Psoas muscle (tissue), 7 donors: ENCODE measurements at regions not wholly inside any gene's neighbourhood (a gene's known extent, or its start where the extent isn't known, plus 50 kb on each side); places are given as distances from the start of the nearest gene placed in this dataset.
"Not testable (repeated sequence)": the region's sequence is repeated elsewhere in the genome, so short reads cannot be mapped to it uniquely, and the experiment has no call there.

Experiments
- ATAC-seq, 4 donors: fragments of 200-7000 bp; cut with Tn5 transposase; one replicate each; pipeline ENCODE4 v1.9.1; 2020; ENCODE audit warnings: moderate library complexity in 3 of 4, mild to moderate bottlenecking in 2 of 4
- DNase-seq, 2 donors: peaks; one replicate each; pipeline ENCODE4 v3.0.0-alpha.2; 2020
- H3K27ac ChIP-seq: fragments of 200-600 bp; one replicate; pipeline ENCODE4 v1.8.0; 2022
- H3K27me3 ChIP-seq, 3 donors: fragments of 200-600 bp in 1 of 3; one replicate each; pipeline versions ENCODE4 v1.6.1 to v1.8.0; 2013 to 2022; ENCODE audit warnings: low read length in 2 of 3, mild to moderate bottlenecking in 2 of 3, moderate library complexity in 1 of 3; ENCODE audit not compliant: insufficient read depth in 3 of 3
- H3K36me3 ChIP-seq, 2 donors: fragments of 200-600 bp in 1 of 2; one replicate each; pipeline versions ENCODE4 v1.6.1 to v1.8.0; 2013 to 2022; ENCODE audit warnings: low read depth in 1 of 2, mild to moderate bottlenecking in 1 of 2, moderate library complexity in 1 of 2; ENCODE audit not compliant: insufficient read depth in 1 of 2
- H3K4me1 ChIP-seq: fragments of 200-600 bp; one replicate; pipeline ENCODE4 v1.8.0; 2022
- H3K4me3 ChIP-seq: fragments of 200-600 bp; one replicate; pipeline ENCODE4 v1.8.0; 2022; ENCODE audit warnings: mild to moderate bottlenecking
- H3K9me3 ChIP-seq: fragments of 200-600 bp; one replicate; pipeline ENCODE4 v1.8.0; 2022
- WGBS, 3 donors: extraction: QIAGEN DNeasy Blood & Tissue Kit; methylation state at CpG; one replicate each; pipeline versions ENCODE4 v1.1.6 to v1.1.7; 2013; 5-methylcytosine and 5-hydroxymethylcytosine counted together
- intact Hi-C, 2 donors: fragments of 100-400 bp; cut with DNase I; formaldehyde crosslinking; loops; one replicate each; pipeline versions ENCODE4 v1.11.0 to v1.14.2; 2022
- donor health status: healthy with polysubstance abuse.
- donor health status: DM: no; HTN: no; CAD: no; lungs with moderate emphysema.
- donor health status: Bipolar disorder and iron deficiency.
- donor health status: healthy.
- donor health status: DM: yes; HTN: yes; CAD: no.
- donor health status: DM: no; HTN: no; CAD: no.
- donor health status: DM: yes; HTN: yes; CAD: no.

DNA sequence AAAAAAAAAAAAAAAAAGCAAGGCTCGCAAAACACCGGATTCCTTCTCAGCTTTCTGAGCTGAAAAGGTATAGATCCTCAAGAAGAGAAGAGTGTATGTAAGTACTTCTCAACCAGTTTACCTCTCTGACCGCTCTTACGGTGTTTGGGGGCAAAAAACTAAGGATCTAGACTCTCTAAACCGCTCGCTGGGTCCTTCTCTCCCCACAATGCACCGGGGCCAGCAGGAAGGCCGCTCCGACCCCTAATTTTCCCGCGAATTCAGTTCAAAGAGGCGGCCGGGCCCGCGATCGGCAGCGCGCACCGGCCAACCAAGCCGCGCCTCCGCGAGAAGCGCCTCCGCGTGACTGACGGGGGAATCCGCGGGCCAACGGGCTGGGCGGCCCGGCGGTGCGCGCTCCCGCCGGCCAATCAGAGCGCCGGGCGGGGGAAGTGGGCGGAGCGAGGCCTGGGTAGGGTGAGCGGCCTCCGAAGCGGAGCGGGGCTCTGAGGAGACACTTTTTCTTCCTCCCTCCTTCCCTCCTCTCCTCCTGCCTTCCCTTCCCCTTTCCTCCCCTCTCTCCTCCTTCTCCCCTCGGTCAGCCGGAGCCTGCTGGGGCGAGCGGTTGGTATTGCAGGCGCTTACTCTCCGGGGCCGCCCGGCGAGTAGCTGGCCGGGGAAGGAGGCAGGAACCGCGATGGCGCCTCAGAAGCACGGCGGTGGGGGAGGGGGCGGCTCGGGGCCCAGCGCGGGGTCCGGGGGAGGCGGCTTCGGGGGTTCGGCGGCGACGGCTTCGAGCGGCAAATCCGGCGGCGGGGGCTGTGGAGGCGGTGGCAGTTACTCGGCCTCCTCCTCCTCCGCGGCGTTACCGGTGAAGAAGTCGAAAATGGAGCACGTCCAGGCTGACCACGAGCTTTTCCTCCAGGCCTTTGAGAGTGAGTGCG is 93.0 kb downstream of the CRLF3 start:
- H3K4me1 ChIP-seq, H3K9me3 ChIP-seq, H3K27me3 ChIP-seq, intact Hi-C loops, H3K36me3 ChIP-seq: not testable (repeated sequence)
- DNase-seq (peak; percentile 87 to 92), ATAC-seq (peak; percentile 100)
- peak overlapping the region; percentile 88 for H3K27ac ChIP-seq
- 0 to 2% (median 0%) methylated on average over 55 to 87 of the region's 87 CpGs for WGBS, 3 donors
- peak overlapping the region; percentile 89 for H3K4me3 ChIP-seq

GRCh38 chr17:30730837-30731209 is 93.7 kb downstream of the CRLF3 start:
- H3K4me1 ChIP-seq, intact Hi-C loops, H3K9me3 ChIP-seq, ATAC-seq, H3K27me3 ChIP-seq, H3K36me3 ChIP-seq, DNase-seq: not testable (repeated sequence)
- 27 to 33% (median 32%) methylated on average over 17 of the region's 17 CpGs for WGBS, 3 donors
- H3K4me3 ChIP-seq = peak overlapping the region; percentile 89
- H3K27ac ChIP-seq = peak overlapping the region; percentile 88

DNA sequence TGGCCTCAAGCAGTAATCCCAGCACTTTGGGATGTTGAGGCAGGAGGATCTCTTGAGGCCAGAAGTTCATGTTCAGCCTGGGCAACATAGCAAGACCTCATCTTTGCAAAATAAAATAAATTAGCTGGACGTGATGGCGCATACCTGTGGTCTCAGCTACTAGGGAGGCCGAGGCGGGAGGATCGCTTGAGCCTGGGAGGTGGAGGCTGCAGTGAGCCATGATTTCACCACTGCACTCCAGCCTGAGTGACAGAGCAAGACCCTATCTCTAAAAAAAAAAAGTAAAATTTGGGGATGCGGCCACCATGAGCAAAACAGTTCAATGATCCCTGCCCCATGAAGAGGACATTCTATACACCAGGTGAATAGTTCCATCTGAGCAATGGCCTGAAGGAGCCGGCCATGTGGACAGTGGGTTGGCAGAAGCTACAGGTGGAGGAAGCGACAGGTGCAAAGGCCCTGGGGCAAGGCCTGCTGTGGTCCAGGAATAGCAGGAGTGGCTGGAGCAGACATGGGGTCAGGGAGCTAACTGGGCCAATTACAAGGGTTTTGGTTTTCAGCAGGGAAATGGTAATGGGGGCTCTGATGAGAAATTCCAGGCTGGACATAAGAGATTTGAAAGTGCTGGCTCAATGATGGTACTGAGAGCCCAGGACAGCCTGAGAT is 94.2 kb downstream of the CRLF3 start:
- H3K27me3 ChIP-seq, H3K4me1 ChIP-seq, H3K4me3 ChIP-seq, H3K36me3 ChIP-seq, DNase-seq, H3K27ac ChIP-seq, H3K9me3 ChIP-seq, intact Hi-C loops, ATAC-seq: not testable (repeated sequence)
- 96 to 97% (median 97%) methylated on average over 8 of the region's 8 CpGs for WGBS, 3 donors

- intact Hi-C loops = not testable (repeated sequence)
Measured at GRCh38 chr17:30729471-30730170, 94.9 kb downstream of the CRLF3 start.

DNA sequence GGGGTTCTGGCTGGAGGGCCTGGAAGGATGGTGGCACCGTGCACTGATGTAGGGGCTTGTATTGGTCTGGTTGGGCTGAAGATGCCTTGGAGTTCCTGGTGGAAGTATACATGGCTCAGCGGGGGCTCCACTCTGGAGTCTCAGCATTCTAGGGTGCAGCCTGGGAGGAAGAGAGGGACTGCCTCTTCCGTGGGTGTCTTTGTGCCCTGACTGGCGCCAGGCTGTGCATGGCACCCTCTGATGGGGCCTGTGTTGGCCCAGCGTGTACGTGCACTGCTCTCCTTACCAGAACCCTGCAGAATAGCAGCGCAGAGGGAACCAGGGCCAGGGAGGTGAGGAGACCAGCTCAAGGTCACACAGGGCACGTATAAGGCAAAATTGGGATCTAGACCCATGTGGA is 97.0 kb downstream of the CRLF3 start:
- 83 to 91% (median 86%) methylated on average over 5 to 8 of the region's 8 CpGs for WGBS, 3 donors
- H3K27ac ChIP-seq, intact Hi-C loops, ATAC-seq, H3K27me3 ChIP-seq, H3K9me3 ChIP-seq, H3K4me3 ChIP-seq, H3K36me3 ChIP-seq, H3K4me1 ChIP-seq: not testable (repeated sequence)
- DNase-seq = peak in 1 of 2 donors; percentile 2

More at GRCh38 chr17:30729471-30730170, 94.9 kb downstream of the CRLF3 start:
- ATAC-seq, H3K27ac ChIP-seq, H3K27me3 ChIP-seq, H3K4me1 ChIP-seq, H3K9me3 ChIP-seq, H3K4me3 ChIP-seq, H3K36me3 ChIP-seq: not testable (repeated sequence)
- DNase-seq = peak in 1 of 2 donors; percentile 5
- WGBS, 3 donors = 89 to 93% (median 91%) methylated on average over 14 of the region's 14 CpGs

- H3K9me3 ChIP-seq, H3K27ac ChIP-seq, ATAC-seq, intact Hi-C loops, DNase-seq, H3K4me1 ChIP-seq, H3K27me3 ChIP-seq, H3K36me3 ChIP-seq, H3K4me3 ChIP-seq: not testable (repeated sequence)
- WGBS, 3 donors = 90 to 98% (median 90%) methylated on average over 9 to 12 of the region's 12 CpGs
Measured at GRCh38 chr17:30726734-30727133, 97.8 kb downstream of the CRLF3 start.

- H3K27ac ChIP-seq, intact Hi-C loops, DNase-seq, H3K9me3 ChIP-seq, H3K27me3 ChIP-seq, H3K4me3 ChIP-seq, H3K4me1 ChIP-seq, ATAC-seq, H3K36me3 ChIP-seq: not testable (repeated sequence)
- 95 to 100% (median 96%) methylated on average over 9 of the region's 9 CpGs for whole genome bisulfite sequencing, 3 donors
Measured at GRCh38 chr17:30726310-30726709, 98.2 kb downstream of the CRLF3 start.

GRCh38 chr17:30724034-30724650 is 100.3 kb downstream of the CRLF3 start:
- H3K27me3 ChIP-seq, H3K27ac ChIP-seq, H3K4me3 ChIP-seq, H3K36me3 ChIP-seq, H3K4me1 ChIP-seq, intact Hi-C loops, H3K9me3 ChIP-seq, ATAC-seq: not testable (repeated sequence)
- DNase-seq = peak in 1 of 2 donors; percentile 9
- 86 to 93% (median 91%) methylated on average over 9 to 11 of the region's 11 CpGs for WGBS, 3 donors

DNA sequence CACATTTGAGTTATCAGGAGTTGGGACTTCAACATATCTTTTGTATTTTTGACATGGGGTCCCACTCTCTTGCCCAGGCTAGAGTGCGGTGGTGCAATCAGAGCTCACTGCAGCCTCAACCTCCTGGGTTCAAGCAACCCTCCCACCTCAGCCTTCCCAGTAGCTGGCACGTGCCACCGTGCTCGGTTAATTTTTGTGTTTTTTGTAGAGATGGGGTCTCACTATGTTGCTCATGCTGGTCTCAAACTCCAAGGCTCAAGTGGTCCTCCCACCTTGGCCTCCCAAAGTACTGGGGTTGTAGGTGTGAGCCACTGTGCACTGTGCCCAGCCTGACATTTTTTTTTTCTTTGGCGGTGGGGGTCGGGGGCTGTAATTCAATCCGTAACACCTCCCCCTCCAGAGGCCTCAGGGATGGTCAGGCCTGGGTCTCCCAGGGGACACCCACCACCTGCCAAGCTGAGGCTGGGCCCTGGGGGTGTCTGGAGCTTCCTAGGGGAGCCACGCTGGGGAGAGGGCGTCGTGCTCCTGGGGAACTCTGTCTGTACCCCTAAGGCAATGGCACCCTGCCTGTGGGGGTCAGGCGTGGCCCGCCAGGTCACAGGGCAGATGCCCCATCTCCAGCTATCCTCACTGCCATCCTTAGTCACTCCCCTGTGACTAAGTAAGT is 102.2 kb downstream of the CRLF3 start:
- H3K36me3 ChIP-seq, H3K27ac ChIP-seq, intact Hi-C loops, H3K4me3 ChIP-seq, H3K27me3 ChIP-seq, ATAC-seq, H3K9me3 ChIP-seq, H3K4me1 ChIP-seq: not testable (repeated sequence)
- 83 to 85% (median 84%) methylated on average over 12 of the region's 12 CpGs for WGBS, 3 donors
- peak; percentile 6 to 32 for DNase-seq

DNA sequence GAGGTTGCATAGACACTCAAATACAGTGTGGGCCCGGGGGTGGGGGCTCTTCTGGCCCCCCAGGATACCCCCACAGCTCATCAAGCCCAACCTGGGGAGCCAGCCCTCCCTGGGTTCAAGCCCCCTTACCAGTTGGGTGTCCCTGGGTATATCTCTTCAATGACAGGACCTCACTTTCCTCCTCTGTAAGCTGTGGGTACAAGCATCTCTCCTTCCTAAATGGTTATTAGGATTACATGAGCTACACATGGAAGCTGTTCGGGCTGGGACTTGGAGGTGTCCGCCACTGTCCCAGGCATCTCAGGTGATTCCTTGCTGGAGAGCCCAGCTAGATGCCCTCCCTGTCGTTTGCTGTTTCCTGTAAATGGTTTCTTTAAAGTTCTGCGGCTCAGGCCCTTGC is 103.5 kb downstream of the CRLF3 start:
- WGBS, 3 donors = 87 to 90% (median 88%) methylated on average over 5 of the region's 5 CpGs
- intact Hi-C loops, H3K27me3 ChIP-seq, H3K36me3 ChIP-seq, ATAC-seq, H3K4me3 ChIP-seq, H3K9me3 ChIP-seq, H3K27ac ChIP-seq, H3K4me1 ChIP-seq: not testable (repeated sequence)
- DNase-seq = peak; percentile 2 to 13
